Suprapubic skin (tissue), 4 donors: ENCODE measurements at regions not wholly inside any gene's neighbourhood (a gene's known extent, or its start where the extent isn't known, plus 50 kb on each side); places are given as distances from the start of the nearest gene placed in this dataset.

ENCODE experiments used
- EP300 ChIP-seq: sonication (generic); formaldehyde crosslinking; IDR thresholded peaks from one replicate; pipeline ENCODE4 v1.6.1; 2017; ENCODE audit warnings: antibody characterized with exemption
- POLR2A ChIP-seq, 2 donors: fragments of 450-650 bp; IDR thresholded peaks; one replicate each; pipeline ENCODE4 v1.6.1; 2017; ENCODE audit warnings: antibody characterized with exemption in 2 of 2, mild to moderate bottlenecking in 2 of 2, moderate library complexity in 2 of 2
- POLR2AphosphoS5 ChIP-seq, 3 donors: sonication (generic); formaldehyde crosslinking; IDR thresholded peaks; one replicate each; pipeline ENCODE4 v1.6.1; 2017; ENCODE audit warnings: antibody characterized with exemption in 3 of 3
- TF ChIP-seq, protein P1 (sequence below), 2 donors: fragments of 200-600 bp in 1 of 2; fragments of 450-650 bp in 1 of 2; sonication (generic) in 1 of 2; IDR thresholded peaks; one replicate each; pipeline ENCODE4 v1.5.1; 2016 to 2019; ENCODE audit warnings: antibody characterized with exemption in 2 of 2, mild to moderate bottlenecking in 1 of 2, moderate library complexity in 1 of 2

DNA sequence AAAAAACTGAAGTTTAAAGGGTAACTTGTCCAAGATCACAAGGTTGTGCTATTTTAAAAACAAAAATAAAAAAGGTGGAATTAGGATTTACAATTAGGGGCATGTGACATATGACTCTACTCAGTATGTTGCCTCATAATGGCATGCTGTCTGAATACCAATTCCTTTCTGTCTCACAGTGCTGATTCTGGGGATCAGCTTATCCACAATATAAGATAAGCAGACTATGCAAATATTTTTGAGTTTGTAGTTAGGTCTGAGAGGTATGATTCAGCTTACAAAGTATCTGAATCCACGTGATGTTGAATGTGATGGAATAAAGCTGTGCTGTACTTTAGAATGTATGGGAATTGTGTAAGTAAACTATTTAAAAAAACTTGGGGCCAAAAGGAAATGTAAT lies 216.6 kb downstream of the HHIPL2 start:
- TF ChIP-seq, protein P1, sequence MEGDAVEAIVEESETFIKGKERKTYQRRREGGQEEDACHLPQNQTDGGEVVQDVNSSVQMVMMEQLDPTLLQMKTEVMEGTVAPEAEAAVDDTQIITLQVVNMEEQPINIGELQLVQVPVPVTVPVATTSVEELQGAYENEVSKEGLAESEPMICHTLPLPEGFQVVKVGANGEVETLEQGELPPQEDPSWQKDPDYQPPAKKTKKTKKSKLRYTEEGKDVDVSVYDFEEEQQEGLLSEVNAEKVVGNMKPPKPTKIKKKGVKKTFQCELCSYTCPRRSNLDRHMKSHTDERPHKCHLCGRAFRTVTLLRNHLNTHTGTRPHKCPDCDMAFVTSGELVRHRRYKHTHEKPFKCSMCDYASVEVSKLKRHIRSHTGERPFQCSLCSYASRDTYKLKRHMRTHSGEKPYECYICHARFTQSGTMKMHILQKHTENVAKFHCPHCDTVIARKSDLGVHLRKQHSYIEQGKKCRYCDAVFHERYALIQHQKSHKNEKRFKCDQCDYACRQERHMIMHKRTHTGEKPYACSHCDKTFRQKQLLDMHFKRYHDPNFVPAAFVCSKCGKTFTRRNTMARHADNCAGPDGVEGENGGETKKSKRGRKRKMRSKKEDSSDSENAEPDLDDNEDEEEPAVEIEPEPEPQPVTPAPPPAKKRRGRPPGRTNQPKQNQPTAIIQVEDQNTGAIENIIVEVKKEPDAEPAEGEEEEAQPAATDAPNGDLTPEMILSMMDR (IDR thresholded peaks at IDR 0.05): no peak
- TF ChIP-seq POLR2AphosphoS5 (IDR thresholded peaks at IDR 0.05) (no peak), POLR2A (IDR thresholded peaks at IDR 0.05) (no peak), EP300 (no peak)
